ENCODE measurements at regions not wholly inside any gene's neighbourhood (a gene's known extent, or its start where the extent isn't known, plus 50 kb on each side); places are given as distances from the start of the nearest gene placed in this dataset.

GRCh38 chr5:67451640-67452279, 255.2 kb upstream of the CD180 start:
- no peak for TF ChIP-seq CTCF (IDR thresholded peaks at IDR 0.05; ENCODE audit: insufficient read depth, low read depth, low read length)
- no peak for TF ChIP-seq EZH2 (IDR thresholded peaks at IDR 0.05; ENCODE audit: insufficient read depth, low read length)

Measured in astrocyte (in vitro differentiated cells and primary cell).